AG10803 (cell line): ENCODE measurements at regions not wholly inside any gene's neighbourhood (a gene's known extent, or its start where the extent isn't known, plus 50 kb on each side); places are given as distances from the start of the nearest gene placed in this dataset.

ENCODE experiments used
- DNase-seq: peaks from one replicate; pipeline ENCODE4 v3.0.0; 2010; ENCODE audit warnings: low read depth
- H3K4me3 ChIP-seq: 2 replicates; pipeline ENCODE4 v1.5.1; 2011; ENCODE audit warnings: mild to moderate bottlenecking, low read length, control low read depth
- TF ChIP-seq, protein P1 (sequence below): conservative IDR thresholded peaks from 2 replicates; pipeline ENCODE4 v1.5.1; 2011; ENCODE audit warnings: mild to moderate bottlenecking, low read length, control low read depth, inconsistent platforms

DNA sequence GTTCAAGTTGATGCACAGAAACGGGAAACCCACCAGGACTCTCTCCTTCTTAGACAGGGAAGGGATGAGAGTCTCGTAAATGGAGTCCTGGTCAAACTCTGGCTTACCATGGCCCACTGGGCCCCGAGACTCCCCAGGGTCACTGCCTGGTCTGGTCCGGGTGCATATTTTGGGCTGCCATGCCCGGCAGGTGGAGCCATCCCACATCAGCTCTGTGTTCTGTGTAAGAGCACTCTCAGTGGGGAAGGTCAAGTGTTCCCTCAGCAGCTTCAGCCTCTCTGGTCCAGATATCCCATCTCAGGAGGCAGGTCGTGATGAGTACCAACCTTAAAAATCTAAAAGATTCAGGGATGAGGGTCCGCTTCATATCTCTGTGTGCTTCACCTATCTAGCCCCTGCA lies 138.8 kb downstream of the EDN3 start:
- no peak for DNase-seq
- no peak overlapping the region for H3K4me3 ChIP-seq
- TF ChIP-seq, protein P1, sequence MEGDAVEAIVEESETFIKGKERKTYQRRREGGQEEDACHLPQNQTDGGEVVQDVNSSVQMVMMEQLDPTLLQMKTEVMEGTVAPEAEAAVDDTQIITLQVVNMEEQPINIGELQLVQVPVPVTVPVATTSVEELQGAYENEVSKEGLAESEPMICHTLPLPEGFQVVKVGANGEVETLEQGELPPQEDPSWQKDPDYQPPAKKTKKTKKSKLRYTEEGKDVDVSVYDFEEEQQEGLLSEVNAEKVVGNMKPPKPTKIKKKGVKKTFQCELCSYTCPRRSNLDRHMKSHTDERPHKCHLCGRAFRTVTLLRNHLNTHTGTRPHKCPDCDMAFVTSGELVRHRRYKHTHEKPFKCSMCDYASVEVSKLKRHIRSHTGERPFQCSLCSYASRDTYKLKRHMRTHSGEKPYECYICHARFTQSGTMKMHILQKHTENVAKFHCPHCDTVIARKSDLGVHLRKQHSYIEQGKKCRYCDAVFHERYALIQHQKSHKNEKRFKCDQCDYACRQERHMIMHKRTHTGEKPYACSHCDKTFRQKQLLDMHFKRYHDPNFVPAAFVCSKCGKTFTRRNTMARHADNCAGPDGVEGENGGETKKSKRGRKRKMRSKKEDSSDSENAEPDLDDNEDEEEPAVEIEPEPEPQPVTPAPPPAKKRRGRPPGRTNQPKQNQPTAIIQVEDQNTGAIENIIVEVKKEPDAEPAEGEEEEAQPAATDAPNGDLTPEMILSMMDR: no peak

DNA sequence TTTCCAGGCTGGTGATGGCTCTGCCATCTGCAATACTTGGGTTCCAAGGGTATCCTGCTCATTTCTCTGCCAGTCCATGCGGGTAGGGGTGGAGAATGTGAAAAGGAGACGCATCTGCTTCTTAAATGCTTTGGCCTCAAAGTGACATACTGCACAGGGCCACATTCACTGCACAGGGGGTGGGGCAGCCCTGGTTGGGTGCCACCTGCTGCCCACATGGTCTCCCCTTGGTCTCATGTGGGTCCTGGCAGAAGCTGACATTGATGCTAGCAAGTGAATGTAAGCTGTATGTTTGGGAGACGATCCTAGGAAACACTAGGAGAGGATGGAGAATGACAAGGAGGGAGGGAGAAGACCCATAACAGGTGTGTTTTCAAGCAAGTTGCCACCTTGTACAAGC lies 140.9 kb downstream of the EDN3 start:
- TF ChIP-seq, protein P1: no peak
- H3K4me3 ChIP-seq: no peak overlapping the region
- no peak for DNase-seq

DNA sequence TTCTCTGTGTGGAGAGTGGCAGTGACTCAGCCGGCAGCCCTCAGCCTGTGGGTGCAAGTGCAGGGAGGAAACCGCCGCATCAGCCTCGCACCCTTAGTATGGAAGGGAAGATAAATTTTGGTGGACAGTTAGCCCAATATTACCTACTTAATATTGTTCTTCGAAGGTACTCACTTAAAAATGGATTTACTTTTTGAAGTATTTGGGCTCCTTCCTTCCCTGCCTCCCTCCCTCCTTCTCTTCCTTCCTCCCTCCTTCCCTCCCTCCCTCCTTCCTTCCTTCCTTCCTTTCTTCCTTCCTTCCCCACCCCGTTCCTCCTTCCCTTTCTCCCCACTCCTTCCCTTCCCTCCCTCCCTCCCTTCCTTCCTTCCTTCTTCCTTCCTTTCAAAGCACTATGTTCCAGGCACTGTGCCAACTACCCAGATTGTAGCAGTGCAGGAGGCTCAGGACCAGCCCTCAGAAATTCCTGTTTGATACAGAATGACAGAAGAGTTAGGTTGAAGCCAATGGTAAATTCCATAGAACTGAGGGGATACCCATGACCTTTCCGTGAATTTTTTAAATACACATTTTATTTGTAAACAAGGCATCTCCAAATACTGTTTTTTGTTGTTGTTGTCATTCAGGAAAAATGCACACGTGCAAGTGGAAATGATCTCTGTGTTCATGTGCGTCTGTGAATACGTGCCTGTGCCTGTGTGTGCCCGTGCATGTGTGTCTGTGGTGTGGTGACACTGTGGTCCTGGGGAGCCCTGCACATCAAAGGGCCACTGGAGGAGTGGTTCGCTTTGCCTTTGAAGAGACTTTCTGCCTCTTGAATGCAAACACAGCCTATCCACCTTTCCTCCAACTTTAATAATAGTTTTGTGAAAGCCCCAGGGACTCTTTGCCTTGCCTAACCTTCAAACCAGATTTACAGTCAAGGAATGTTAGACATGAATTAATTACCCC lies 141.7 kb downstream of the EDN3 start:
- TF ChIP-seq, protein P1: no peak
- no peak for DNase-seq
- no peak overlapping the region for H3K4me3 ChIP-seq

DNA sequence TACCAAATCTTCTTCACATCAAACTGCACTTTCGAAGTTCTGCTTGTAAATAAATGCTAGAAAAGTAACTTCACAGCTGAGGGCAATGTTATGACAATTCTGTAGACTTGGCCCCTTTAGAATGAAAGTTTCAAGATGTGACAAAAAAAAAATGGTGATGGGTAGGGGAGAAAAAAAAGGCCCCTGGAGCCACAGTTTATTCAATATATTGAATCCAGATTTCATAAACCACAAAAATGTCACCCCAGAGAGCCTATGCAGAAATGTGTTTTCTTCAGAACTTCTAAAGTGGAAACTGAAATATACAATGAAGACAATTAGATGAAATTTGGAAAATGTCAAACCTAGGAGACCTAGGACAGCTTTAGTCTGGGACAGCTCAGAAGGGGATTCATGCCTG lies 143.1 kb downstream of the EDN3 start:
- no peak overlapping the region for H3K4me3 ChIP-seq
- no peak for DNase-seq
- TF ChIP-seq, protein P1: no peak

DNA sequence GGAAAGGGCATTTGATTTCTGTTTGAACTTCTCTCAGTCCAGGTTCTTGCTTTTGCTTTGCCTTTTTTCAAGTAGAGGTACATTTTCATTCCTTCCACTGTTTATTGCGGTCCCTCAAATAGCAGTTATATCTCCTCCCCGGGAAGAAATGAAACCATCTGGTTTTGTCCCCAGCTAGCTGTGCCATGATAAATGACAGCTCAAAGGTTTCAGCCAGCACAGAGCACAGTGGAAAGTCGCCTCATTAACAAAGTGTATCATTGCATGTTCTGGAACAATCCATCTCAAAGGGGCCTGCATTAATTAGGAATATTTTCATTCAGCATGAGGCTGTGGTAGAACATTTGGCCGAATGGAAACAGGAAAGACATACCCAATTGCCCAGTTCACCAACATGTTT lies 146.0 kb downstream of the EDN3 start:
- DNase-seq: no peak

DNA sequence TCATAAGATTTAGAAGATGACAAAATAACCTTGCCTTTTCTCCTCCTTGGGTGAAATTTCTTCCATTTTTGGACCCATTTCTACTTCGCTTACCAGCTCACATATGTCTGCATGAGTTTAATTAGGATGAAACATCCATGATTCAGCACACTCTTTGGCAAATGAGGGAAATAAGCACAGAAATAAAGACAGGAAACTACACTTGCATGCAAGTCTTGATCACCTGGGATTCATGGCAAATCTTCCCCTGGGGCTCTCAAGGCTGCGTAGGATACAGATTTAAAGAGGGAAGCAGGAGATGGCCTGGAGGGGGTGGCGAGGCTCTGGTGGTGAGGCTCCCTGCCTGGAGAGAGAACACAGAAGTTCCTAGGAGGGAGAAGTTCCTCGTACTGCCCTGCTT lies 147.8 kb downstream of the EDN3 start:
- no peak overlapping the region for H3K4me3 ChIP-seq
- DNase-seq: no peak
- TF ChIP-seq, protein P1: no peak

More for the DNA sequence above, 146.0 kb downstream of the EDN3 start:
- no peak overlapping the region for H3K4me3 ChIP-seq
- TF ChIP-seq, protein P1: no peak

DNA sequence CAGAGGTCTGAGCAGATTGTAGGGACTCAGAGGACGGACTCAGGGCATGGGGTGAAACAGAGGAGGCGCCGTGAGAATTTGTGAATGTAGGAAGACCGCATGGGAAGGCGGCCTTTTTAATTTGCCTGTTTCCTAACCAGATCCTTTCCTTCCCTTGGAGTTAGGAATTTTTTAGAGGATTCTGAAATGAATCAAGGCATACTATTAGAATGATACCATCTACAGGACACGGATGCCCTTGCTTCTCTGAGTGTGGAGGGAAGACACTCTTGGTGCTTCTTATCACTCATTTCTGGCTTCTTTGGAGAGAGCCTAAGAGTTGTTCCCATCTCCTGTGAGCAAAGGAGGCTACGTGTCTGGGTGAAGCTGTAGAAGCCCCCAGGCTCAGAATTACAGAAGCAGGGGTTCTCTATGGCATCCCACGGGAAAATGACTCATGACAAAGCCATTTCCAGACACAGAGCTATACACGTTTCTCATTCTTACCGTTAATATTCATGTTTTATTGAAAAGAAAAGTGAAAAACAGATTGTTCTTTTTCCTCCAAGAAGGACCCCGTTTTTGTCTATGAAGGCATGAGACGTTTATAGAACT lies 148.5 kb downstream of the EDN3 start:
- H3K4me3 ChIP-seq: no peak overlapping the region
- no peak for DNase-seq
- TF ChIP-seq, protein P1: no peak
